ENCODE measurements at regions not wholly inside any gene's neighbourhood (a gene's known extent, or its start where the extent isn't known, plus 50 kb on each side); places are given as distances from the start of the nearest gene placed in this dataset.
A peak's percentile ranks its signal among the peaks of the same experiment; 100 is the strongest.

DNA sequence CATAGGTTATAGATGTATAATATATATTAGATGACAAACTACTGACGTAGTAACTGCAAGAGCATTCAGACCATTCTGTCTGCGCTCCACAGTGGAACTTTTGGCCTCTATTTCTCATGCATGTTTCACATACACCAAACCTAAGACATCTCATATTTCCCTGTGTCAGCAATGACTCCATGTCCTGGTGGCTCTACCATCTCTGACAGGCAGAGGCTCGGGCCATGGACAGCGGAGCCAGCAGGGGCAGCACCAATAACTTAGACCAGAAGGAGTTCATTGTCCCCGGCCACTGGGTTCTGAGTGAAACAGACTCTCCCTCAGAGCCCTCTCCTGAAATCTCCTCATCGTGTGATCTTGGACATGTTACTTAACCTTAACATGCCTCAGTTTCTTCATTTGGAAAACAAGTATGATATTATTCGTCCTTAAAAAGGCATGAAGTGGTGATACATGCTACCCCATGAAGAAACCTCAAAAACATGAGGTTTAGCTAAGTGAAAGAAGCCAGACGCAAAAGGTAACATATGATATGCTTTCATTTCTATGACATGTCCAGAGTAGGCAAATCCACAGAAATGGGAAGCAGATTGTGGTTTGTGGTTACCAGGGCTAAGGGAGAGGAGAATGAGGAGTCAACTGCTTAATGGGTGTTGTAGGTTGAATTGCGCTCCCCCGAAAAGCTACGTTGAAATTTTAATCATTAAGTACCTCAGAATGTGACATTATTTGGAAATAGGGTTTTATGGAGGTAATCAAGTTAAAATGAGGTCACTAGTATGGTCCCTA is 564.0 kb upstream of the JARID2 start:
- DNase-seq, result peak; percentile 81 to 92 (median 90)

DNA sequence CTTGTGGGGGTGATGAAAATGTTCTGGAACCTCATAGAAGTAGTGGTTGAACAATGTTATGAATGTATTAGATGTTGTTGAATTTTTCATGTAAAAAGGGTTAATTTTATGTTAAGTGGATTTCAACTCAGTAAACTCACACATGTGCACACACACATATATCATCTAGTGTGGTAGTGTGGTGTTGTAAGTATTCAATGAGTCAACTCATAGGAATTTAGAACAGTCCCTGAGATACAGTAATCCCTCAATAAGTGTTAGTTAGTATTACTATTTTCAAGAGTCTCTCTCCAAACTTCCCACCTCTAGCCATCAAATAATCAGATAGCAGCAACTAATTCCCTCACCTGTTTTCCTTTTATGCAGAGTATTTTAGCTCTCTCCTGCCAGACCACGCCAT is 563.1 kb upstream of the JARID2 start:
- DNase-seq, result peak in 1 of 3 donors; percentile 30

DNA sequence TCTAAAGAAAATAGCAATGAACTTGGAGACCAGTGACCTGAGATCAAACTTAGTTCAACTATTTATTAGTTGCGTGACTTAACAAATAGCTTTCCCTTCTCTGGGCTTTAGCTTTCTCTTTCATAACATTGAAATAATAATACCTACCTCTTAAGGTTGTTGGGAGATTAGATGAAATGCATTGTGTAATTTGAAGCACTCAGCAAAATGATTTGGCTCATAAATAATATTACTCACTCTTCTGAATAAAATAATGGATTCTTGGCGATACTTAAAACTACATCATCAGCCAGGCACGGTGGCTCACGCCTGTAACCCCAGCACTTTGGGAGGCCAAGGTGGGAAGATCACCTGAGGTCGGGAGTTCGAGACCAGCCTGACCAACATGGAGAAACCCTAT is 556.2 kb upstream of the JARID2 start:
- DNase-seq, result no peak

DNA sequence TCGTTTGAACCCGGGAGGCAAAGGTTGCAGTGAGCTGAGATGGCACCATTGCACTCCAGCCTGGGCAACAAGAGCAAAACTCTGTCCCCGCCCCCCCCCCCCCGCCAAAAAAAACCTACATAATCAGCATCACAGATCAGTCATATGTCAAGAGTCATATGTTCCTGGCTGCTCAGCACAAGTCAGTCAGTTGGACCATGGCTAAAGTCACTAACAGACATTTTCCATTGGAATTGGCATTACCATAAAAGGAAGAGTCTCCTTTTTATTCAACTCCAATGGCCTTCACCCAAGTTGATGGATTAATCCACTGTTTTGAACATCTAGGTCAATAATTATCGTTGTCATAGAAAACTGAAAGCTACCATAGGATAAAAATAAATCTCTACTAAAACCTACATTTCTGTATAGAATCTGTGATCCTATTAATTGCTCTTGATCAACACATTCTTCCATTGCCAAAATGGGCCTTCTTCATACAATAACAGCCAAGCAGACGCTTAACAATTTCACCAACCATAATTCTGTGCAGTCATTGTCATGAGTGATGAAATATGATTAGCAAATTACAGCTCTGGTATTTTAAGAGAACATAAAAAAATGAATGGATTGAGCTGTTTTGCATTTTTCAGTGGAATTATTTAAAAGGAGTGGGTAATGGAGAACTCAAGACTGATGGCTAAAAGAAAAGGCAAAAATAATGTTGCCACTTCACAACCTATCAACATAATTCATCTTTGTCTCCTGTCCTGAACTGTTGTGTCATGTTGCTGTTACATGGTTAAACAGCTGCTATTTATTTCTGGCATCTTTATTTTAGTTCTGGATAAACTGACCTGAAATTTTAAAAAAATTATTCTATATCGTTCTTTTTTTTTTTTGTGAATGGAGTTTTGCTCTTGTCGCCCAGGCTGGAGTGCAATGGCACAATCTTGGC is 555.5 kb upstream of the JARID2 start:
- no peak for DNase-seq

DNA sequence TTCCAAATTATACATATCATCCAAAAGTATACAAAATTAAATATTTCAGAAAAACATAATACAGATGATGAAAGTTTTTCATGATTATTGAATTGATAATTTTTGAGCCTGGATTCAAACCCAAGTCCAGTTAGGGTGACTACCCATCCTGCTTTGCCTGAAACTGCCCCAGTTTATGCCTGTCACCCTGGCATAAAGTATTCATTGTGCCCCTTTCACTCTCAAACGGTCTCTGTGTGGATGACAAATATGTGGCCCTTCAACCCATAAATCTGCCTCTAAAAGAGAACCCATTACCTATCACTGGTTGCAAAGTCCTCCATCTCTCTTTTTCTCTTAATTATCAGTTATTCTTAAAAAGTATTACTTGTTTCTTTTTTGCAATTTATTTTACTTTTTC is 553.7 kb upstream of the JARID2 start:
- no peak for DNase-seq

DNA sequence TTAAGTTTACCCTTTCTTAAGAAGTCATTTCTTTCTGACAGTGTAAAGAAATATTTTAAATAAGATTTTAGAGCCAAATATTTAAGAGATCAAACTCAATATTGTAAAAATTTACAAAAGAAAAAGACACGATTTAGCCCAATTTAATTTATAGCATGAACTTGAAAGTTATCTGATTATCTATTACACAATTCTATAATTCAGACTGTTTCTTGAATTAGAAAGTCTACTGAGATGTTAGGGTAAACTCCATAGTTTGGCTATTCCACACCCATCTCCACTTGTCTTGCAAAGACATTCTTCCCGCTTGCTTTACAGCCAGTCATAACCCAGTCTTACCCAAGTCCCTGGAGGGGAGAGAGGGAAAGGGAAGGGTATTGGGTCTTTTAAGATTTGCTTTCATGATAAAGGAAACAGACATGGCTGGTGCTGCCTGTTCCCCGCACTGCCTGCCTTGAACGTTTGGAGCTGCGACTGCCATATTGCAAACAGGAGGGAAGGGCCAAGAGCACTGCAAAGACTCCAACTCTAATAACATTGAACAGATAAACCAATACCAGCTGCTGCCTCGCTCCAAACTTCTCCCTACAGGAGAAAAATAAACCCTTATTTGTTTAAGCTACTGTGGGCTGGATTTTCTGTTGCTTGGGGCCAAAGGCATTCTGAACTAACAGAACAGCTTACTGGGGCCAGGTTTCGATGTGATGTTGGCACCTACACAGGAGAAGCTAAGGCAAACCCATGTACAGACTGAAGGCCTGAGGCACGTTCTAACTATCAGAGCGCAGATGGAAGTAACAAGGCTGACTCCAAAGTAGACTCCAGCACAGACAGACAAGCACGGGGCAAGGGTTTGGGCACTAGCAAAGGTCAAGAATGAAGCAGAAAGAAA is 552.3 kb upstream of the JARID2 start:
- no peak for DNase-seq

DNA sequence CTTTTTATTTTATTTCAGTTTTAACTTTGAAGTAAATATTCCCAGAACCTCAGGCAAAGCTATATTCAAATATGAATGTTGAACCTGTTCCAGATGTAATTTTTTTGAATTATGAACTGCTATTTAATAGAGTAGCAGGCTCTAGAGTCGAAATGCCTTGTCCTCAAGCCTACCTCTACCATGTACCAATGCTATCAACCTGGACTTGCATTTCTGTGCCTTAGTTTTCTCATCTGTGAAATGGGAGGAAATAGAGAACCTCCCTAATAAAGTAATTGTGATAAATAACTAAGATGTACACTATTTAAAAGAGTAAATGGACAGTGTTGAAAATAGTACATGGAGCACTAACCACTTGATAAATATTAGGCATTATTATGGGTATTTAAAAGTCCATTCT is 551.6 kb upstream of the JARID2 start:
- DNase-seq, result no peak

DNA sequence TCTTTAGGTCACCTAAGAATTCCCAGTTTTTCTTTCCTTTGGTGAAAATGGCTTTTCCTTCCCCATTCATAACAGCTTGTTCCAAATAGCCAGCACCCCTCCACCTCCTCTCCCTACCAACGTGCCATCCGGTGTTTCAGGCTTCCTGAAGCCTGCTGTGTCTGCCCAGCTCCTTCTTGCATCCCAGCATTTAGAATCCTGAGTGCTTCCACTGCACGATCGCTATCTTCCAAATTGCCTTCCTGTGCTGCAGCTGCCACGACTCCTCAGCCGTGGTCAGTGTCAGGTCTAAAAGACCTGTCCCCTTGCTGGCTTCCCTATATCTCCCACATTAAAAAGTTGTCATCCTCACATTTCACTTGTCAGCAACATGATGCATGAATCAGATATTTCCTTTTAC is 550.3 kb upstream of the JARID2 start:
- DNase-seq, result no peak

DNA sequence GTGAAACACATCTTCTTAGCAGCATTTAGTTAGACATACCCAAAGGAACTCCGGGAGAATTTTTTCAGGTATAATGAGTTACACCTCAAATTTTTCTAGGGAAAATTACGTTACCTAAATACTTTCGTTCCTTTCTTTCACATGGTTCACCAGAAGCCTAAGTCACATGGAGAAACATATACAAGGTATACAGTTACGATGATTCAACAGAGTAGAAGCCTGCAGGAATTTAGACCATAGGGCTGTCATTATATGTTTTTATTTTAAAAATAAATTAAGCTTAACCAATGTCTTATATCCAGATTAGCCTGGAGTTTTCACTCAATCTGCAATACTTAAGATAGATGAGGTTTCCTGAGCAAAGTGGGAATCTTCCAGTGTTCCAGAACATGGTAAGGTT is 549.5 kb upstream of the JARID2 start:
- no peak for DNase-seq

DNA sequence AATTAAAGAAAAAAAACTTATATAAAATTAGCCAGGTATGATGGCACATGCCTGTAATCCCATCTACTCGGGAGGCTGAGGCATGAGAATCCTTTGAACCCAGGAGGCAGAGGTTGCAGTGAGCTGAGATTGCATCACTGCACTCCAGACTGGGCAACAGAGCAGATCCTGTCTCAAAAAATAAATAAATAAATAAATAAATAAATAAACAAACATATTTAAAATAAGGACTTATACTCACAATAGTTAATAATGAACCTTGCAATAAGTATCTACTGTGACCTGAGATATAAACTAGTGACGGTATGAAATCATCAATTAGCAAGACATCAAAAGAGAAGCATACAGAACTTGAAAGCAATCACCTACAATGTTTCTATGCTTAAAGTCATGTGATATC is 548.4 kb upstream of the JARID2 start:
- no peak for DNase-seq

DNA sequence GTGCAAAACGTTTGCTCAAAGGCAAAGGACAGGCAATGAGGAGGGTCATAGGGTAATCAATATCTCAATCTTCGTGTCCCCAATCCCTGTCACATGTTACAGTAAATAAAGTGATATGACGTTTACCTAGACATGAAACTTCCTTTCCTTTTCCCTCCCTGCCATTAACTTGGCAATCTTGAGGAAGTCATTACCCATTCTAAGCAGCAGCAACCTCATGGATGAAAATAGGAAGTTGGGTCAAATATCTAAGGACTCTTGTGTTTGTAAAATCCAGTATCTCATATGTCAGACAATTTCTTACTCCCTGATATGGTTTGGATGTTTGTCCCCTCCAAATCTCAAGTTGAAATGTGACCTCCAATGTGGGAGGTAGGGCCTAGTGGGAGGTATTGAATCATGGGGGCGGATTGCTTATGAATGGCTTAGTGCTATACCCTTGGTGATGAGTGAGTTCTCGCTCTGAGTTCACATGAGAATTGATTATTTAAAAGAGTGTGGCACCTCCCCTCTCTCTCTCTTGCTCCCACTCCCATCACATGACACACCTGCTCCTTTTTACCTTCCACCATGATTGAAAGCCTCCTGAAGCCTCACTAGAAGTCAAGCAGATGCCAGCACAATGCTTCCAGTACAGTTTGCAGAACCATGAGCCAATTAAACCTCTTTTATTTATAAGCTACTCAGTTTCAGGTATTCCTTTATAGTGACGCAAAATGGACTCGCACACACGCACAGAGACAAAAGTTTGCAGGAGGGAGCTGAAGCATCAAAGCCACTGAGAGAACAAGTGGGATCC is 545.9 kb upstream of the JARID2 start:
- peak in 2 of 3 donors; percentile 55 to 59 for DNase-seq

DNA sequence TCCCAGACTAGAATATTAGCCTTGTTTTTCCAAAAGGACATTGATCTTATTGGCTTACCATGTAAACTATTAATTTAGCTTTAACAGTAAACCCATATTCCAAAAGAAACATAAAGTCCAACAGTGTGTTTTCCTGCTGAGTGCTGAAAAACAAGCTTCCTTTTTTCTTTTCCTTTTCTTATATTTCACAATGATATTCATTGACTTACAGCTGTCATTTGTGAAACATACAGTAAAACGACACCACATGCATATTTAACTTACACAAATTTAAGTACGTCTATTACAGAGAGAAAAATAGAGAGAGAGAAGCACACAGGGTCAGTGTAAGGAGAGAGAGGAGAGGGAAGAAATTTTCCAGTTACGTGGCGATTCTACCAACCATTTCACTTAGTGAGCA is 543.9 kb upstream of the JARID2 start:
- peak in 2 of 3 donors; percentile 70 to 76 for DNase-seq

DNA sequence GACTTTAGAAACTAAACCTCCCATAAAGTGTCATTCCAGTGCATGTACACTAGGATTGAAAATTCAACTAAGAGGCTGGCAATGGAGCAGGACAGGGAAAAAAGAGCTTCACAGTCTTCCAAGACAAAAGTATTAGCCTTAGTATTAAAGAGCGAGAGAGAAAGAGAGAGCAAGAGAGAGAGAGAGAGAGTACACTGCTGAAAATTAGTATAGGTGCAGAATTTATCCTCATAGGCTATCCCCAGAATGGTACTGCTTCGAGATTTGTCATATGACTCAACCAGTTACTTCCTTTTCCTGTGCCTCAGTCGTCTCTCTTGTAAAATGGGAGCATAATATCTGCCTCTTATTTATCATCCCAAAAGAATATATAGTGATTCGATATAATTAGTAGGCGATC is 543.2 kb upstream of the JARID2 start:
- DNase-seq, result no peak

DNA sequence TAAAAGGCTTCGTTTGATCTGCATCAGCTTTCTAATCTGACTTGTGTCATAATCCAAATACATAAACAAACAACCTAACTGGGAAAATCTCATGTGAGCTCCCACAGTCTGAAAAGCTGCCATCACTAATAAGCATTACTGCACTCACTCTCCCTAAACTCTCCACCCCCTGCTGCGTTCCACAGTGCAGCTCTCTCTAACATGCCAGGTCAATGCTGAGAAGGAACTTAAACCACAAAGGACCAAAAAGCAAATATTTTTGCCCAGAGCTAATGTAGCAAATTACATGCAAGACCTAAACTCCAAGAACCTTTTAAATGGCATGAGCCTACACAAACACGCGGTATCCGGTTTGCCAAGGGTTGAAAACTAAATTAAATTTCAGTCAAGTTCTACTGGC is 542.3 kb upstream of the JARID2 start:
- no peak for DNase-seq

DNA sequence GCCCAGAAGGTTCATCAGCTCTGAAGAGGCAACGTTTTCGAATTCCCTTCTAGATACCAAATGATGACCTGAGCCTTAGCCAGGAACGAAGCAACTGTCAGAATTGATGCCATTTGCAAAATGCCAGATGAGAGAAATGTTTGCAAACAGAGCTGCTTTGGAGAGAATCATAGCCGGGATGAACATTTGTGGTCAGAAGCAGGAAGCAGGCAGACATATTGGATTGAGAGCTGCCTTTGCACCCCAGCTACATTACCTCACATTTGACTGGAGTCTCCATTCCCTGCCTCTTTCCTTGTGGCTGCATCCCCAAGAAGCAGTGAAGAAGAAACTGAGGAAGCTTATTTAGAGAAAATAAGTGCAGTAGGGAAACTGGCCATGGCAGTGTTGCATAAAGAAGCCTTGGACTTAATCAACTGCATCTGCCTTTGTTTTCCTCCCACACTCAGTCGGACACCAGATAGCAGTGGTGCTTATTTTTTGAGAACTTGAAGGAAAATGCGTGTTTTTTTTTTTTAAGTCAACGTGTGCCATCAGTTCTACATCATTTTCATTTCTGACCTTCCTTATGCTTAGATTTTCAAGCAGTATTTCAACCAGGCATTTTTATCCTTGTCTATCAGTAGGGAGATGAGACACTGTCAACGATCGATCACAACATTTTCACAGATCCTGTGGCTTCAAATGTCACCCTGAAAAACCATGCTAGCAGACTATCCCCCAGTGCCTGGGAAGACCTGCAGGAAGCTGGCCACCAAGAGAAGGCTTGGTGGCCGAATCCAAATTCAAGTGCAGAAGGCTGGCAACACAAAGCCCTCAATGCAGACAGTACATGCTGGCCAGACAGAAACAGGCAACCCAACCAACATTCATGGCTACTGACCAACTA is 541.2 kb upstream of the JARID2 start:
- peak in 1 of 3 donors; percentile 30 for DNase-seq

DNA sequence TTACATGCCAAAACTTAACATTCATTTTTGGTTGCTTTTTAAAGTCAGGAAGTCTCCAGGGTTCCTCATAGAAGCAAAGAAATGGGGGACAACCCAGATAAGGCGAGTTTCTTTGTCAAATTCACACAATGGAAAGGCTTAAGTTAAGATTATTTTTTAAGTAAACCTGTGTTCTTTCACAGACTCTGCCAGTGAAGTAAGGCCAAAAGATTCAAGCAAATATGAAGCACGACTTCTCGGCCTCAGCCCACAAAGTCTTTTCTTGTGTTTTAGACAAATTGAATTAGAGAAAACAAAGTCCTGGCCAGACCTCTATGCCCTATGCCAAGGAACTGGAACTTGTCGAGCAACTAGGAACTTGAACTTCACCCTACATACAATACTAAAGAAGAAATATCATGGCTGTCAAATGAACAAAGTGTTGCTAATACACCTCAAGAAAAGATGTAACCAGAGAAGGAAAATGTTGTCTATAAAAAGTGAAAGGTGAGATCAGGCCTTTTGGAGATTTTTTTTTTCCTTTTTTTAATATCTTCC is 540.0 kb upstream of the JARID2 start:
- DNase-seq, result peak in 1 of 3 donors; percentile 44

DNA sequence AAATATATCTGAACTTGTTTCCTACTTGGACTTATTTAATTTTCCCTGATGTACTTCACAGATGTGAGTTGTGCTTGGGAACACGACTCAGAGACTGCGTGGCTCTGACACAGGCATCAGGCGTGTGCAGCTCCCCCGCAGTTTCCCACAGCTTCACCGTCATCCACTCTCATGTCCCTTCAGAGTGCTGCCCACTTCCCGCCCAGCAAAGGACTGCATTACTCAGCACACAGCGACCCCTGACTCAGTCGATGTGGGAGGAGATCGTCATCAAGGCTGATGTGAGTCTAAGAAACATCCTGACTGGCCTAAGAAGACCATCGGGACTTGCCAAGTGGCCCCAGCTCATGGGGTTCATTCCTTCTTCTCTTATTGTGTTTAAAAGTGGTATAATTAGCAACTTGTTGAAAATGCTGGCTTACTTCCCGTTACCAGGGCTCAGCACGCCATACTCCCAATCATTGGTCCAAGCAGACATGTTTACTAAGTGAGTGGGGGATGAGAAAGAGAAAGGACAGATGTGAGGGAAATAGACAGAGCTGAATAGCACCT is 539.4 kb upstream of the JARID2 start:
- peak; percentile 97 to 100 (median 99) for DNase-seq

DNA sequence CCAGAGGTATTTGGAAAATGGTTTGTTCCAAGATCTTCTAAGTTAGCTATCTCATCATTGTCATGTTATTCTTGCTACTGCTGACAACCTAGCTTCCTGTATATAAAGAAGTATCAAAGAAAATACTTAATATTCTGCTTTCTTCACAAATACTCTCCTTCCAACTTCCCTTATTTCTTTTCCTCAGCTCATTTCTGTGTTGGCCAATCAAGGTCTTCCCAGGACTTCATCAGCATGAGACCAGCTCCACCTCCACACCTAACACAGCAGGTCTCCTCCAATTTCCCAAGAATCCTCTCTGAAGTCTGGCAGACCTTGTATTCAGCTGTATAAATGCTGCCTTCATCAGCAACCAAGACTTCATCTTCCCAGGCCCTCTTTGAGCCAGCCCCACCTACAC is 538.6 kb upstream of the JARID2 start:
- peak; percentile 74 to 84 (median 79) for DNase-seq

DNA sequence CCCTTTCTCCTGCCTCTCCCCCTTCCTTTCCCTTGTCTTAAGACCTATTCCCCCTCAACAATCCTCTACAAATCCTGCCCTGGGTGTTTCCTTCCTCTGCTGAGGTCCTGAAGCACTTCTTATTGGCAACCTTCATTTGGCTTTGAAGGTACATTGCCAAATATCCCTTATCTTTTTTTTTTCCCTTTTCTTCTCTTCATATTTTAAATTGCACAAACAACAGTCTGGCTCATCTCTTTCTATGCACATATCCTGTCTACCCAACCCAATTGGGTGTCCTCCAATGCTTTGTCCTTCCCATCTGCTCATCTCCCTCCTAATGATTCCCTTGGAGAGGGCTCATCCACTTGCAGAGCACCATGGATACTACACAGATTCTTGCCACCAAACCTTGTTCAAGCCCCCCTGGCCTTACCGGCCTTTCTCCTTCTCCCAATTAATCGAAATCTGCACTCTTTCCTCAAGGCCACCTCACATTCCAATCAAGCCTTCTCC is 537.9 kb upstream of the JARID2 start:
- DNase-seq, result no peak

DNA sequence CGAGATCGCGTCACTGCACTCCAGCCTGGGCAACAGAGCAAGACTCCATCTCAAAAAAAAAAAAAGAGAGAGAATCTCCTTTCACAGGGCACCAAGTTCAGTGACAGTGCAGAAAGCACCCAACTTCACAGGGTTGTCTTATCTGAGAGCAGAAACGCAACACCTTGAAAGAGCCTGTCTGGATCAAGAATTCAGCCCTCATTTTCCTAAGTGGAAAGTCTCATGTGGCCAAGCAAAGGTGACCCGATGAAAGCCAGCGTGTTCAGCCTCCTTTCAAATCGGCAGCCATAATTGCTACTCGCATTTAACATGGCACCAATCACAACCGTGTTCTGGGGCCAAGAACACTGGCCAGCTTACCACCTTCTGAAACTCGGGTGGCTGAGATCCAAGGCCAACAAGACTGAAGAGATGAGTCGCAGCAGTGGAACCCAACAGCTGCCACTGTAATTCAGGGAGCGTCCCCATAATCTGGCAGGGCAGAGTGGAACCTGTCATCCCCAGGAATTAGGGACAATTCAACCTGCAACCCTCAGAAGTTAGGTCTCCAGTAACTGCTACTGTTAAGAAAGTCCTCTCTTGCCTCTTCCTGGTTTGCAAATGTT is 536.7 kb upstream of the JARID2 start:
- DNase-seq, result no peak
